ENCODE measurements at regions not wholly inside any gene's neighbourhood (a gene's known extent, or its start where the extent isn't known, plus 50 kb on each side); places are given as distances from the start of the nearest gene placed in this dataset.

GRCh38 chr3:95352471-95352870 is 1289.6 kb downstream of the NSUN3 start:
- TF ChIP-seq CTCF (IDR thresholded peaks at IDR 0.05; ENCODE audit: low read depth, low read length) (no peak), POLR2A (IDR thresholded peaks at IDR 0.05; ENCODE audit: extremely low read depth, insufficient read length) (no peak), MAX (IDR thresholded peaks at IDR 0.05; ENCODE audit: low read depth, low read length) (no peak)
